GM12873 (cell line): ENCODE measurements at regions not wholly inside any gene's neighbourhood (a gene's known extent, or its start where the extent isn't known, plus 50 kb on each side); places are given as distances from the start of the nearest gene placed in this dataset.

ENCODE experiments used
- CTCF ChIP-seq: IDR thresholded peaks from 2 replicates; pipeline ENCODE4 v1.5.1; 2012; ENCODE audit warnings: low read depth, mild to moderate bottlenecking, moderate library complexity, low read length, control low read depth; ENCODE audit not compliant: insufficient read depth; ENCODE audit errors: missing control alignments

DNA sequence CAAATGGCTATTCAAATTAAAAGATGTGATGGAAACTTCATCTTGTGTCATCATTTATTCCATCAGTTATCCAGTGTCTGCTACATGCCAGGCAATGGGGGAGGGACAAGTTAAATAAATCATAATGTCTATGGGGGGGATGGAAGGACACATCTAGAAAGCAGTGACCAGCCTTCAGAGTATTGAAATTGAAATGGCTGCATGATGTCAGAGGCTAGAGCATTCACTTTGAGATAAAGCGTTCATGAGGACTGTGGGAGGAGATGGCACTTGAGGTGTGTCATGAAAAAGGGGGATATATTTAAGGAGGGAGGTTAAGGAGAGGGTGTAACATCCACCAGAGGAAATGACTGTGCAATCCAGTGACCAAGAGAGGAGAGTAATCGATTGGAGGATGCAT, 50.6 kb downstream of the SLIT2 start:
- no peak for TF ChIP-seq CTCF

- TF ChIP-seq CTCF: no peak
These were observed 54.3 kb downstream of the SLIT2 start for GRCh38 chr4:20305976-20306375.

GRCh38 chr4:20311856-20312255, 60.2 kb downstream of the SLIT2 start:
- no peak for TF ChIP-seq CTCF

GRCh38 chr4:20313237-20314030, 61.7 kb downstream of the SLIT2 start:
- peak; percentile 55 for TF ChIP-seq CTCF

DNA sequence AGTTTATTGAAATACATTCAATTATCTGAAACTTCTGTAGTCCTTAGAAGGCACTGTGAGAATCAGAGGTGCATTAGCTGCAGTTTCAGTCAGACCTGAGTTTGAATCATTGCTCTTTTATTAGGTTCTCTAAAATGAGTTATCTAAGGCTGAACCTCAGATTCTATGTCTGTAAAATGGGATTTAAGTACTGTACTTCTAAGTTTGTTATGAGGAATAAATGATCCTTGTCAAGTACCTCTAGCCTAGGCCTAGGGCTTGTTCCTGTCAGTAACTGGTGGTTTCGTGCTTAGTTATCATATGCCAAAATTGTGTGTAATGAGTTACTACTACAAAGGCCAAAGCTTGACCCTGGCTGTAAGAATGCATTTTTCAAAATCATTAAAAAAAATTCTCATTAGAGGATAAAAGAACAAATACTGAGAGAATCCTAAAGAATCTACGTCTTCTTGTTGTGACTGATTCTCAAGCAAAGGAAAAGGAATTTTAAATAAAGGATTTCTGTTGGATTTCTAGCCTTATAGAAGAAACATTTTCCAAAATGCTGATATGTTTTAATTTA, 65.8 kb downstream of the SLIT2 start:
- TF ChIP-seq CTCF: no peak

DNA sequence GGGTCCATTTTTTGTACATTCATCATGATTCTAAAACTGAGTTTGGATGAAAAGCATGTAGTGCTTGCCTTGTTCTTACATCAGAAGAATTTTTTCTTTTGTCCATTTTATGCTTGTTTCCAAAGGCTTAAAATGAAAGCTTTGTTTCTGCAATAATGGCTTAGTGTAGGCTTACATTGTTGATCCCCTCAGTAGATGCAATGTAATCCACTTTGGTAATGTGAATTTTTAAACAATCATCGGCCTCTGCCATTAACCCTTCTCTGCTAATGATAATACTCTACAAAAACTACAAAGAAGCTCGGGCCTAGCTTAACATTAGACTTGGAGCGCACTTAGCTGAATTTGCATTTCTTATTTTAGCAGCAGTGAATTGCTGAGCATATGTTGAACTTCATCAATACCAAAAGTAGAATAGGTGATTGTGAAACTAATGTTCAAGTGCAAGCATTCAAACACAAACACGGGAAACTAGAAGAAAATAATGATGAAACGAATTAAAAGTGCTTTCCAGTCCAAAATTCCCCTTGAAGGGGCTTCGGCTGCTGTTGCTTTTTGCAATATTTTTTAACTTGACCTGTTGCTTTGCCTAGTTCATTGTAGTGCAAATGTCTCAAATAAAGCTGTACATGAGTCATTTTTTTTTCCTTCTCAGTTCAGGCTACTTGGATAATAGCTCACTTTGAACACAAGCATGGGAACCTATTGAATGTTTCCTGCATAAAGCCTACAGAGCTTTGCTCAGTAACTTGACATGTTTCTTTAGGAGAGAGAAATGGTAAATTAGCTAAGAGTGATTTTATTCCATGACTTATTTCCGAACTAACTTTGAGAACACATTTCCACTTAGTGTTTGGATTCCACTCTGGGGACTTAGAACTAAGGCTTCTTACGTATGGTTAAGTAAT, 66.5 kb downstream of the SLIT2 start:
- TF ChIP-seq CTCF: no peak

- no peak for TF ChIP-seq CTCF
These were observed 67.2 kb downstream of the SLIT2 start for GRCh38 chr4:20318909-20319277.
